GM23338 (cell line): ENCODE measurements at regions not wholly inside any gene's neighbourhood (a gene's known extent, or its start where the extent isn't known, plus 50 kb on each side); places are given as distances from the start of the nearest gene placed in this dataset.

Experiments used
- EZH2 ChIP-seq: fragments of 200-600 bp; sonication (generic); IDR thresholded peaks from one replicate; pipeline ENCODE4 v1.8.0; 2017; ENCODE audit warnings: antibody characterized with exemption, mild to moderate bottlenecking, low read depth; ENCODE audit not compliant: unreplicated experiment
- EZH2phosphoT487 ChIP-seq: fragments of 200-600 bp; sonication (generic); IDR thresholded peaks from one replicate; pipeline ENCODE4 v1.8.1; 2018; ENCODE audit warnings: antibody characterized with exemption; ENCODE audit not compliant: unreplicated experiment
- POLR2AphosphoS5 ChIP-seq: IDR thresholded peaks from 2 replicates; pipeline ENCODE4 v1.6.1; 2016; ENCODE audit warnings: antibody characterized with exemption, low read depth
- TF ChIP-seq, protein P1 (sequence below), 2 experiments: fragments of 200-600 bp in 1 of 2; sonication (generic) in 1 of 2; conservative IDR thresholded peaks; 2 replicates each; pipeline versions ENCODE4 v1.5.1 to v1.6.1; 2016 to 2017; ENCODE audit warnings: antibody characterized with exemption in 2 of 2, low read depth in 2 of 2, mild to moderate bottlenecking in 2 of 2, moderate library complexity in 1 of 2

DNA sequence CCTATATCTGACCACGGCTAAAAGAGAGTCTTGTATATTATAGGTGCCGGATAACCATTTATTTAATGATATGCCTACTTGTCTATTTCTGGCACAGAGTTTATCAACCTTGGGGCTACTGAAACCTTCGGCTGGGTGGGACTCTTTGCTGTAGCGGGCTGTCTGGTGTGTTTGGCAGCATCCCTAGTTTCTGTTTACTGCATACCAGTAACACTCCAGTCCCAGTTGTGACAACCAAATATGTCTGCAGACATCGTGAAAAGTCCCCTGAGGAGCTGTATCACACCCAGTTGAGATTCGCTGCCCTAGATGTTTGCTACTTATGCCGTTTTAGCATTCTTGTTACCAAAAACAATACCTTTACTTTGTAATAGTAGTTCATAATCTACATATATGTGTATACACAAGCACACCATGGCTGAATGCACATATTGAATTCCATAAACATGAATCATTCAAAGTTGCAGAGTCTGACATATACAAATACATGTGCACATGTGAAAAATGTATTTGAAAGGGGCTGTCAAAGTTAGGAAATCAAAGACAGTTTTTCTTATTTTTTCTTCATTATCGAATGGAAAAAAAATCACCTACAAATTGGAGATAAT, 89.1 kb upstream of the SHISA6 start:
- TF ChIP-seq, protein P1, sequence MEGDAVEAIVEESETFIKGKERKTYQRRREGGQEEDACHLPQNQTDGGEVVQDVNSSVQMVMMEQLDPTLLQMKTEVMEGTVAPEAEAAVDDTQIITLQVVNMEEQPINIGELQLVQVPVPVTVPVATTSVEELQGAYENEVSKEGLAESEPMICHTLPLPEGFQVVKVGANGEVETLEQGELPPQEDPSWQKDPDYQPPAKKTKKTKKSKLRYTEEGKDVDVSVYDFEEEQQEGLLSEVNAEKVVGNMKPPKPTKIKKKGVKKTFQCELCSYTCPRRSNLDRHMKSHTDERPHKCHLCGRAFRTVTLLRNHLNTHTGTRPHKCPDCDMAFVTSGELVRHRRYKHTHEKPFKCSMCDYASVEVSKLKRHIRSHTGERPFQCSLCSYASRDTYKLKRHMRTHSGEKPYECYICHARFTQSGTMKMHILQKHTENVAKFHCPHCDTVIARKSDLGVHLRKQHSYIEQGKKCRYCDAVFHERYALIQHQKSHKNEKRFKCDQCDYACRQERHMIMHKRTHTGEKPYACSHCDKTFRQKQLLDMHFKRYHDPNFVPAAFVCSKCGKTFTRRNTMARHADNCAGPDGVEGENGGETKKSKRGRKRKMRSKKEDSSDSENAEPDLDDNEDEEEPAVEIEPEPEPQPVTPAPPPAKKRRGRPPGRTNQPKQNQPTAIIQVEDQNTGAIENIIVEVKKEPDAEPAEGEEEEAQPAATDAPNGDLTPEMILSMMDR (conservative IDR thresholded peaks at IDR 0.05; ENCODE audit: low read depth in 2 of 2) = no peak
- no peak for TF ChIP-seq EZH2phosphoT487
- TF ChIP-seq POLR2AphosphoS5 = no peak
- no peak for TF ChIP-seq EZH2
